ENCODE measurements at regions not wholly inside any gene's neighbourhood (a gene's known extent, or its start where the extent isn't known, plus 50 kb on each side); places are given as distances from the start of the nearest gene placed in this dataset.

DNA sequence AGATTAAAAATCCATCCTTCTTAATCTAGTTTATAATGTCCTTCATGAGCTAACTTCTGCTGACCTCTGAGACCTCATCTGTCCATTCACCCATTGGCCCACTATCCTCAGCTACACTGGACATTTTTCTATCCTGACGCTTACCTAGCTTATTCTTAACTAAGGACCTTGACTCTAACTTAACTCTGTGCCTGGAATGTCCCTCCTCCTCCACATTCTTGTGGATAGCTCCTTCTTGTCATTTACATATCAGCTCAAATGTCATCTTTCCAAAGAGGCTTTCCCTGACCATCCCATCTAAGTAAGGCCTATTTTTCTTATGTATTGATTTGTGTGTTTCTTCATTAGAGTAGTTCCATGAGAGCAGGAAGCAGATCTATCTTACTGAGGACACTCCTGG, 54.7 kb downstream of the ATXN3L start:
- CTCF ChIA-PET: no interaction called here
- Histone ChIP-seq H3K4me3 (ENCODE audit: low read length) (no peak overlapping the region), H3K27me3 (ENCODE audit: low read length) (no peaks in the 10 kb centered on the region), H3K4me1 (ENCODE audit: insufficient read depth, low read length) (peaks cover 3% of the 10 kb centered on the region), H3K9me2 (replicated peaks; ENCODE audit: low read length) (no peaks in the 10 kb centered on the region), H2AFZ (ENCODE audit: low read length) (no peak overlapping the region), H3F3A (ENCODE audit: low read length, unreplicated experiment) (no peaks in the 10 kb centered on the region), H3K4me2 (ENCODE audit: low read length) (no peak overlapping the region), H3K27ac (ENCODE audit: low read length) (no peak overlapping the region), H3K36me3 (ENCODE audit: low read depth, low read length) (no peaks in the 10 kb centered on the region), H3K9ac (ENCODE audit: low read length) (no peak overlapping the region), H4K20me1 (ENCODE audit: low read length) (no peaks in the 10 kb centered on the region), H3K79me2 (ENCODE audit: low read length) (no peaks in the 10 kb centered on the region), H3K9me3 (ENCODE audit: low read length) (no peaks in the 10 kb centered on the region)
- no peak for ATAC-seq
- POLR2A ChIA-PET (ENCODE audit: unreplicated experiment): no interaction called here
- intact Hi-C loops (cut with micrococcal nuclease): no loop called here
- TF ChIP-seq, protein P1, sequence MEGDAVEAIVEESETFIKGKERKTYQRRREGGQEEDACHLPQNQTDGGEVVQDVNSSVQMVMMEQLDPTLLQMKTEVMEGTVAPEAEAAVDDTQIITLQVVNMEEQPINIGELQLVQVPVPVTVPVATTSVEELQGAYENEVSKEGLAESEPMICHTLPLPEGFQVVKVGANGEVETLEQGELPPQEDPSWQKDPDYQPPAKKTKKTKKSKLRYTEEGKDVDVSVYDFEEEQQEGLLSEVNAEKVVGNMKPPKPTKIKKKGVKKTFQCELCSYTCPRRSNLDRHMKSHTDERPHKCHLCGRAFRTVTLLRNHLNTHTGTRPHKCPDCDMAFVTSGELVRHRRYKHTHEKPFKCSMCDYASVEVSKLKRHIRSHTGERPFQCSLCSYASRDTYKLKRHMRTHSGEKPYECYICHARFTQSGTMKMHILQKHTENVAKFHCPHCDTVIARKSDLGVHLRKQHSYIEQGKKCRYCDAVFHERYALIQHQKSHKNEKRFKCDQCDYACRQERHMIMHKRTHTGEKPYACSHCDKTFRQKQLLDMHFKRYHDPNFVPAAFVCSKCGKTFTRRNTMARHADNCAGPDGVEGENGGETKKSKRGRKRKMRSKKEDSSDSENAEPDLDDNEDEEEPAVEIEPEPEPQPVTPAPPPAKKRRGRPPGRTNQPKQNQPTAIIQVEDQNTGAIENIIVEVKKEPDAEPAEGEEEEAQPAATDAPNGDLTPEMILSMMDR (conservative IDR thresholded peaks at IDR 0.05; ENCODE audit: low read depth, low read length): no peak
- TF ChIP-seq EZH2phosphoT487 (IDR thresholded peaks at IDR 0.05; ENCODE audit: borderline replicate concordance, low read length) (no peak), EZH2 (IDR thresholded peaks at IDR 0.05; ENCODE audit: low read length, unreplicated experiment) (no peak)
- no peak for DNase-seq
- no TSS peak for BruUV-seq (replicated peaks)

DNA sequence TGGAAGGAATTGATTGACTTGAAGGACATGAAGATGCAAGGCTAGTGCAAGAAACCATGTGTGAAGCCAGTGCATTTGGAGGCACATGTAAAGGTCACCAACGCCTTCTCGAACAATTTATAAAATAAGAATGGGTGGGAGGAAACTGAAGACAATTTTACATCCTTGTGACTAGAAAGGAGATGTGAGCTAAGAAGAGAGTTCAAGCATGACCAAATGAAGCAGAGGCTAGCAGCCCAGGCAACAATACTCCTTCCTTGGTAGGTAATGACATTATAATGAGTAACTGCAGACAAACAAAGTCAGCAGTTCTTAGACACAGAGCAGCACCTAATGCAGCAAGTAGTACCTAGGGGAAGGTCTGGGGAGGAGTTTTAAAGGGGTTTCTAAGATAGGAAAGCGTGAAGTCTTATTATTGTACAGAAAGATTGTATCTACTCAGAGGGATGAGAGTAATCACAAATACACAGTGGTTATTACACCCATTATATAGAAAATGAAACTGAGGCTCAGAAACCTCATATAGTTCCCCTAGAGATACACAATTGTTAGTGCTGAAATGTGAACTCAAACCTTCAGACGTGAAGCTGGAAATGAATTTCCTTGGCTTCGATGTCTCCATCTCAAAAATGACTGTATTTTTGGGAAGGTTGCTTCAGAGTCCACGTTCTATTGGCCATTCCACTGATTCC, 56.1 kb downstream of the ATXN3L start:
- H3K27me3 ChIP-seq (ENCODE audit: low read length): no peaks in the 10 kb centered on the region
- no peak overlapping the region for H2AFZ ChIP-seq (ENCODE audit: low read length)
- ATAC-seq (no peak), DNase-seq (peak; percentile 11)
- BruUV-seq (replicated peaks): no TSS peak
- H3K4me3 ChIP-seq (ENCODE audit: low read length): no peak overlapping the region
- no peaks in the 10 kb centered on the region for H3K9me3 ChIP-seq (ENCODE audit: low read length)
- no peak overlapping the region for H3K9ac ChIP-seq (ENCODE audit: low read length)
- POLR2A ChIA-PET (ENCODE audit: unreplicated experiment): no interaction called here
- no peak overlapping the region for H3K4me2 ChIP-seq (ENCODE audit: low read length)
- intact Hi-C loops (cut with micrococcal nuclease): no loop called here
- CTCF ChIA-PET: no interaction called here
- H3K27ac ChIP-seq (ENCODE audit: low read length): no peak overlapping the region
- H3K79me2 ChIP-seq (ENCODE audit: low read length): no peaks in the 10 kb centered on the region
- H3F3A ChIP-seq (ENCODE audit: low read length, unreplicated experiment): no peaks in the 10 kb centered on the region
- TF ChIP-seq, protein P1 (conservative IDR thresholded peaks at IDR 0.05; ENCODE audit: low read depth, low read length): no peak
- TF ChIP-seq EZH2phosphoT487 (IDR thresholded peaks at IDR 0.05; ENCODE audit: borderline replicate concordance, low read length) (no peak), EZH2 (IDR thresholded peaks at IDR 0.05; ENCODE audit: low read length, unreplicated experiment) (no peak)
- H3K4me1 ChIP-seq (ENCODE audit: insufficient read depth, low read length): no peaks in the 10 kb centered on the region; the same call in 1 of the 2 replicates
- no peaks in the 10 kb centered on the region for H4K20me1 ChIP-seq (ENCODE audit: low read length)
- no peaks in the 10 kb centered on the region for H3K9me2 ChIP-seq (replicated peaks; ENCODE audit: low read length)
- H3K36me3 ChIP-seq (ENCODE audit: low read depth, low read length): no peaks in the 10 kb centered on the region

DNA sequence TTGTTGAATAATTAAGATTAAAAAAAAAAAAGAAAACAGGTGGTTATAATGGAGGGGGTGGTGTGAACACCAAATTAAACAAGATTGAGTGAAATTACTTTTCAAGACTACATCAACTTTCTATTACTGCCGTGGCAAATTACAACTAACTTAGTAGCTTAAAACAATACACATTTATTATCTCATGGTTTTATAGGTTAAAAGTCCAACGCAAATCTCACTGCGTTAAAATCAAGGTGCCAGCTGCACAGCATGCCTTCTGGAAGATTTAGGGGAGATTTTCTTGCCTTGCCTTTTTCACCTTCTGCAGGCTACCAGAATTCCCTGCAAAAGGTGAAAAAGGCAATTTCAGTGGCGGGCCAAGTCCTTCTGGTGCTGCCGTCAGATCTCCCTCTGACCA, 58.5 kb downstream of the ATXN3L start:
- no peaks in the 10 kb centered on the region for H3K36me3 ChIP-seq (ENCODE audit: low read depth, low read length)
- H4K20me1 ChIP-seq (ENCODE audit: low read length): no peaks in the 10 kb centered on the region
- no peaks in the 10 kb centered on the region for H3K27me3 ChIP-seq (ENCODE audit: low read length)
- no peaks in the 10 kb centered on the region for H3K9me3 ChIP-seq (ENCODE audit: low read length)
- no peaks in the 10 kb centered on the region for H3K79me2 ChIP-seq (ENCODE audit: low read length)
- H3F3A ChIP-seq (ENCODE audit: low read length, unreplicated experiment): no peaks in the 10 kb centered on the region
- CTCF ChIA-PET: no interaction called here
- no peaks in the 10 kb centered on the region for H3K4me1 ChIP-seq (ENCODE audit: insufficient read depth, low read length)
- no peak overlapping the region for H2AFZ ChIP-seq (ENCODE audit: low read length)
- TF ChIP-seq EZH2phosphoT487 (IDR thresholded peaks at IDR 0.05; ENCODE audit: borderline replicate concordance, low read length): no peak
- TF ChIP-seq, protein P1 (conservative IDR thresholded peaks at IDR 0.05; ENCODE audit: low read depth, low read length): no peak
- no peak for TF ChIP-seq EZH2 (IDR thresholded peaks at IDR 0.05; ENCODE audit: low read length, unreplicated experiment)
- H3K4me3 ChIP-seq (ENCODE audit: low read length): no peak overlapping the region
- no peak for ATAC-seq
- H3K4me2 ChIP-seq (ENCODE audit: low read length): no peak overlapping the region
- BruUV-seq (replicated peaks): no TSS peak
- DNase-seq: no peak
- no peak overlapping the region for H3K27ac ChIP-seq (ENCODE audit: low read length)
- POLR2A ChIA-PET (ENCODE audit: unreplicated experiment): no interaction called here
- no peak overlapping the region for H3K9ac ChIP-seq (ENCODE audit: low read length)
- H3K9me2 ChIP-seq (replicated peaks; ENCODE audit: low read length): no peaks in the 10 kb centered on the region
- intact Hi-C loops (cut with micrococcal nuclease): no loop called here

All from PC-3 (cell line).